GM12864 (cell line): ENCODE measurements at regions not wholly inside any gene's neighbourhood (a gene's known extent, or its start where the extent isn't known, plus 50 kb on each side); places are given as distances from the start of the nearest gene placed in this dataset.

Experiments
- DNase-seq: peaks from one replicate; pipeline ENCODE4 v3.0.0-alpha.2; 2011; ENCODE audit warnings: low read depth
- H3K4me3 ChIP-seq: 2 replicates; pipeline ENCODE4 v1.5.1; 2011; ENCODE audit warnings: mild to moderate bottlenecking, low read depth, low read length, control low read depth
- CTCF ChIP-seq: IDR thresholded peaks from 2 replicates; pipeline ENCODE4 v1.5.1; 2011; ENCODE audit warnings: low read depth, mild to moderate bottlenecking, moderate library complexity, low read length, control low read depth, inconsistent platforms; ENCODE audit errors: missing control alignments

DNA sequence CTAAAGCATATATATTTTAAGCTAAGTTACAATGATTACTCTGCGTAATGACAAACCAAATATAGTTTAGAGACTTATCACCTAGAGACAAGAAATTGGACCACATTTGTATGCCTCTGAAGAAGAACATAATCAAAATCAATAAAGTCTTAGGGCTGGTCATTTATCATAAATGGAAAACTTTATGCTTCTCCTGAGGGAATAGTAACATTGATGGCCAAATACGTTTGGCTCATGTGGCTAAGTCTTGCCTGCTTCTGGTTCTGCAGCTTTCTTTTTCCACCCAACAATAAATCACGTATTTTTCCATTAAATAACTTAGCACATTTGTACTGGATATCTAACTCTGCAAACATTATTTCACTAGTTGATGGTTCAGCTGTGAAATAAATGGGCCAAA, 458.4 kb downstream of the SLITRK1 start:
- no peak overlapping the region for H3K4me3 ChIP-seq
- DNase-seq: no peak
- no peak for TF ChIP-seq CTCF

DNA sequence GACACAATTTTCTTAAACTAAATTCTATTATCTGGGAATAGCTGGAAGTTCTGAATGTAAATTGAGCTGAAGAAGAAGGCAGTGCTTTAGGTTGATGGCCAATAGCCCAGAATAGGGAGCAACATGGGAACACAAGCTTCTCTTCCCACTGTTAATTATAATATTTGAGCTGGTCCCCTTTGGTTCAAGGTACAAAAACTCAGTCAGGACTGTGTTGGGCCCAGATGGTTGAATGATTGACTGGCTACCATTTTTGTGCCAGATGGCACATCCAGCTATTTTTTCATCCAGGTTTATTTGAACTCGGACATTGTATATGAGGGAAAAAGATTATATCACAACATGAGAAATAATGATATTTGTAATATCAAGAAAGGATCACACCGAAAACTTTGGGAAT, 458.9 kb downstream of the SLITRK1 start:
- DNase-seq: no peak
- H3K4me3 ChIP-seq: no peak overlapping the region
- TF ChIP-seq CTCF: no peak

GRCh38 chr13:83414393-83414792, 467.9 kb downstream of the SLITRK1 start:
- H3K4me3 ChIP-seq: no peak overlapping the region
- no peak for TF ChIP-seq CTCF
- no peak for DNase-seq

DNA sequence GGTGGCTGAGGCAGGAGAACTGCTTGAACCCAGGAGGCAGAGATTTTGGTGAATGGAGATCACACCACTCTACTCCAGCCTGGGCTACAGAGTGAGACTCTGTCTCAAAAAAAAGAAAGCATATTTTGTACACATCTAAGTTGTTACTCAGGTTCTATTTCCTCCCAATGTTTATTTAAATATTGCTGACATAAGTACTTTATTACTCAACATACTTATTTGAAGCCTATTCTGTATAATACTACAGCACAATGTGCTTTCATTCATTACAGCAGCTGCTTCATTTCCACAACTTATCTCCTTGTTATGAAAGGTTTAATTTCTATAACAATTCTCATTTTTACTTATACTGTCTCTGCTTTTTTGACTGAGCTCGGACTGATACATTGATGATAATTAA, 495.7 kb downstream of the SLITRK1 start:
- TF ChIP-seq CTCF: no peak
- no peak overlapping the region for H3K4me3 ChIP-seq
- DNase-seq: no peak

GRCh38 chr13:83378908-83379307, 503.4 kb downstream of the SLITRK1 start:
- DNase-seq: no peak
- no peak for TF ChIP-seq CTCF
- no peak overlapping the region for H3K4me3 ChIP-seq

DNA sequence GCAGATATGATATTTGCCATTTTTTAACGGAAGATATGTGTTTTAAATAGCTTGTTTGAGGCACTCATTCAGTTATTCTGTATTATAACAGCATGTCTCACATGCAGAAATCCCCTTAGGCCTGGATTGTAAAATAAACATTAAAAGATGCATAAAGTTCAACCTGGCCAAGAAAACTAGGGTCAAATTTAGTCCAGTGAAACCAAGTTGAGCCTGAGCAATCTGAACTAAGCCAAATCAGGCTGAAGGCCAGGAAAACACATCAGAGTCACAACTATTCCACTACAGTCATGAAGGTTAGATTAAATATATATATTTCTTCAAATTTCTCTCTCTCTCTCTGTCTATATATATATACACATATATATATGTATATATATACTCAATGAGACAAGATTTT, 504.8 kb downstream of the SLITRK1 start:
- DNase-seq: no peak
- H3K4me3 ChIP-seq: no peak overlapping the region
- no peak for TF ChIP-seq CTCF

DNA sequence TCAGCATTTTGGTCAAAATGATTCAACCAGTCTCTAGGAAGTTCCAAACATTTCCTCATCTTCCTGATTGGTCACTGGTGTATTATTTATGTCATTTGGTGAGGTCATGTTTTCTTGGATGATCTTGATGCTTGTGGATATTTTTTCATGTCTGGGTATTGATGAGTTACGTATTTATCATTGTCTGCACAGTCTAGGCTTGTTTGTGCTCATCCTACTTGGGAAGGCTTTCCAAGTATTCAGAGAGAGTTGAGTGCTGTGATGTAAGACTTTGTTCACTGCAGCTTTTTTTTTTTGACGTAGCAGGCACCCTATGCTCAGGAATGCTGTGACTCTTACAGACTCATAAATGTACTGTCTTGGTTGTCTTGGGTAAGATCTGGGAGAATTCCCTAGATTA, 509.5 kb downstream of the SLITRK1 start:
- no peak for TF ChIP-seq CTCF
- H3K4me3 ChIP-seq: no peak overlapping the region
- no peak for DNase-seq
